Endodermal cell (in vitro differentiated cells): ENCODE measurements at regions not wholly inside any gene's neighbourhood (a gene's known extent, or its start where the extent isn't known, plus 50 kb on each side); places are given as distances from the start of the nearest gene placed in this dataset.

Experiments used
- DNase-seq: peaks from one replicate; pipeline ENCODE4 v3.0.0-alpha.2; 2017
- H3K27ac ChIP-seq: 2 replicates; pipeline ENCODE4 v1.5.1; 2013; ENCODE audit warnings: mild to moderate bottlenecking, low read depth, low read length, moderate library complexity
- H3K27me3 ChIP-seq: 2 replicates; pipeline ENCODE4 v1.6.1; 2013; ENCODE audit warnings: mild to moderate bottlenecking, low read length, moderate library complexity; ENCODE audit not compliant: insufficient read depth, control insufficient read depth, poor library complexity, severe bottlenecking
- H3K36me3 ChIP-seq: 2 replicates; pipeline ENCODE4 v1.7.0; 2013; ENCODE audit warnings: mild to moderate bottlenecking, low read length, moderate library complexity; ENCODE audit not compliant: control insufficient read depth, insufficient read depth
- H3K4me1 ChIP-seq: one replicate; pipeline ENCODE4 v1.7.0; 2013; ENCODE audit warnings: low read length; ENCODE audit not compliant: control insufficient read depth, insufficient read depth
- H3K4me3 ChIP-seq: 2 replicates; pipeline ENCODE4 v1.5.1; 2013; ENCODE audit warnings: mild to moderate bottlenecking, low read length, moderate library complexity
- H3K9ac ChIP-seq: 2 replicates; pipeline ENCODE4 v1.6.1; 2013; ENCODE audit warnings: mild to moderate bottlenecking, low read length, moderate library complexity; ENCODE audit not compliant: poor library complexity, severe bottlenecking; ENCODE audit errors: extremely low read depth
- H3K9me3 ChIP-seq: 2 replicates; pipeline ENCODE4 v1.6.1; 2013; ENCODE audit warnings: mild to moderate bottlenecking, low read length, moderate library complexity; ENCODE audit not compliant: control insufficient read depth
- H3K27ac Mint-ChIP-seq: 2 replicates; pipeline ENCODE4 v1.8.0; 2020; ENCODE audit warnings: mixed read lengths
- H3K27me3 Mint-ChIP-seq: 2 replicates; pipeline ENCODE4 v1.8.0; 2021; ENCODE audit warnings: mild to moderate bottlenecking, mixed read lengths; ENCODE audit not compliant: insufficient read depth
- H3K36me3 Mint-ChIP-seq: 2 replicates; pipeline ENCODE4 v1.8.0; 2020; ENCODE audit warnings: low read depth, mixed read lengths
- H3K4me1 Mint-ChIP-seq: 2 replicates; pipeline ENCODE4 v1.8.0; 2020; ENCODE audit warnings: mixed read lengths
- H3K4me3 Mint-ChIP-seq: 2 replicates; pipeline ENCODE4 v1.8.0; 2020; ENCODE audit warnings: mild to moderate bottlenecking, moderate library complexity, mixed read lengths
- H3K9me3 Mint-ChIP-seq: 2 replicates; pipeline ENCODE4 v1.8.0; 2020; ENCODE audit warnings: mild to moderate bottlenecking, mixed read lengths
- WGBS, 2 experiments: methylation state at CpG; one replicate each; pipeline versions ENCODE4 v1.1.5 to v1.1.7; 2013; ENCODE audit warnings: missing lambda C conversion rate in 2 of 2, mixed read lengths in 1 of 2; ENCODE audit not compliant: insufficient coverage in 1 of 2, insufficient read length in 1 of 2; 5-methylcytosine and 5-hydroxymethylcytosine counted together
- TF ChIP-seq, protein P1 (sequence below): fragments of 200-600 bp; sonication (generic); conservative IDR thresholded peaks from 2 replicates; pipeline ENCODE4 v1.5.0; 2021; ENCODE audit warnings: antibody characterized with exemption, mild to moderate bottlenecking

DNA sequence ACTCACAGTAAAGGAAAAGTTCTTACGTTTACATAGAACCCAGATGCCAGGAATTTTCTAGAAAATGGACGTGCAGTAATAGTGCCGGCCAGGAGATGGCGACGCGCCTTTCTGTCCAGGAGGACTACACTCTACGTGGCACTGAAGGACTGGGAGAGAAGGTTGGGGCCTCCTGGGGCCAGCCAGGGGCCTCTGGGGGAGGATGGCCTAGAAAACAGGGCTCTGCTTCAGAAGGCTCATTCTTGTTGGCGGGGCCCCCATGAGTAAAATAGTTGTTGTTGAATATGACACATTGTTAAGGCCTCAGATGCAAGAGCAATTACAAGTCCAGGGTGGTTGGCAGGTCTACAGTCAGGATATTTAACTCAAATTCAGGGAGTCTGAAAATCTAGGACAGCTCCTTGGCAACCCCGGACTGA, 120.1 kb upstream of the MAX start:
- DNase-seq, result peak; percentile 86
- Histone ChIP-seq H3K36me3 (no peaks in the 10 kb centered on the region), H3K27me3 (no peaks in the 10 kb centered on the region), H3K27ac (no peak overlapping the region), H3K9me3 (no peaks in the 10 kb centered on the region), H3K4me1 (peaks cover 15% of the 10 kb centered on the region), H3K4me3 (no peak overlapping the region), H3K9ac (no peak overlapping the region)
- no peak overlapping the region for H3K4me3 Mint-ChIP-seq
- TF ChIP-seq, protein P1, sequence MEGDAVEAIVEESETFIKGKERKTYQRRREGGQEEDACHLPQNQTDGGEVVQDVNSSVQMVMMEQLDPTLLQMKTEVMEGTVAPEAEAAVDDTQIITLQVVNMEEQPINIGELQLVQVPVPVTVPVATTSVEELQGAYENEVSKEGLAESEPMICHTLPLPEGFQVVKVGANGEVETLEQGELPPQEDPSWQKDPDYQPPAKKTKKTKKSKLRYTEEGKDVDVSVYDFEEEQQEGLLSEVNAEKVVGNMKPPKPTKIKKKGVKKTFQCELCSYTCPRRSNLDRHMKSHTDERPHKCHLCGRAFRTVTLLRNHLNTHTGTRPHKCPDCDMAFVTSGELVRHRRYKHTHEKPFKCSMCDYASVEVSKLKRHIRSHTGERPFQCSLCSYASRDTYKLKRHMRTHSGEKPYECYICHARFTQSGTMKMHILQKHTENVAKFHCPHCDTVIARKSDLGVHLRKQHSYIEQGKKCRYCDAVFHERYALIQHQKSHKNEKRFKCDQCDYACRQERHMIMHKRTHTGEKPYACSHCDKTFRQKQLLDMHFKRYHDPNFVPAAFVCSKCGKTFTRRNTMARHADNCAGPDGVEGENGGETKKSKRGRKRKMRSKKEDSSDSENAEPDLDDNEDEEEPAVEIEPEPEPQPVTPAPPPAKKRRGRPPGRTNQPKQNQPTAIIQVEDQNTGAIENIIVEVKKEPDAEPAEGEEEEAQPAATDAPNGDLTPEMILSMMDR, result peak; percentile 91
- 38 to 41% methylated on average over 8 to 9 of the region's 9 CpGs for WGBS, 2 experiments
- H3K27ac Mint-ChIP-seq, result no peak overlapping the region
- H3K27me3 Mint-ChIP-seq, result peaks cover 7% of the 10 kb centered on the region
- no peaks in the 10 kb centered on the region for H3K36me3 Mint-ChIP-seq
- peaks cover 38% of the 10 kb centered on the region for H3K4me1 Mint-ChIP-seq
- no peaks in the 10 kb centered on the region for H3K9me3 Mint-ChIP-seq

DNA sequence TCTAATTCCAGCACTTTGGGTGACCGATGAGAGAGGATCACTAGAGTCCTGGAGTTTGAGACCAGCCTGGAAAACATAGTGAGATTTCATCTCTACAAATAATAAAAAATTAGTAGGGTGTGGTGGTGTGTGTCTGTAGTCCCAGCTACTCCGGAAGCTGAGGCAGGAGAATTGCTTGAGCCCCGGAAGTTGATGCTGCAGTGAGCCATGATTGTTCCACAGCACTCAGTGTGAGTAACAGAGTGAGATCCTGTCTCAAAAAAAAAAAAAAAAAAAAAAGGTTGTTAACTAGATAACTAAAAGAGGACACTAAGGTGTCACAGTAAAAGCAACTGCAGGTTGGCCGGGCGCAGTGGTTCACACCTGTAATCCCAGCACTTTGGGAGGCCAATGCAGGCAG, 121.3 kb upstream of the MAX start:
- H3K27me3 ChIP-seq, result no peaks in the 10 kb centered on the region
- no peak overlapping the region for H3K9ac ChIP-seq
- H3K4me3 Mint-ChIP-seq, result no peak overlapping the region
- H3K36me3 ChIP-seq, result no peaks in the 10 kb centered on the region
- TF ChIP-seq, protein P1, result no peak
- H3K27me3 Mint-ChIP-seq, result peaks cover 7% of the 10 kb centered on the region
- H3K4me3 ChIP-seq, result no peak overlapping the region
- no peaks in the 10 kb centered on the region for H3K9me3 Mint-ChIP-seq
- H3K36me3 Mint-ChIP-seq, result no peaks in the 10 kb centered on the region
- no peak overlapping the region for H3K27ac ChIP-seq
- peaks cover 43% of the 10 kb centered on the region for H3K4me1 Mint-ChIP-seq
- WGBS, 2 experiments, result 84 to 86% methylated on average over 2 to 4 of the region's 5 CpGs
- H3K27ac Mint-ChIP-seq, result no peak overlapping the region
- DNase-seq, result no peak
- no peaks in the 10 kb centered on the region for H3K9me3 ChIP-seq
- peaks cover 15% of the 10 kb centered on the region for H3K4me1 ChIP-seq

DNA sequence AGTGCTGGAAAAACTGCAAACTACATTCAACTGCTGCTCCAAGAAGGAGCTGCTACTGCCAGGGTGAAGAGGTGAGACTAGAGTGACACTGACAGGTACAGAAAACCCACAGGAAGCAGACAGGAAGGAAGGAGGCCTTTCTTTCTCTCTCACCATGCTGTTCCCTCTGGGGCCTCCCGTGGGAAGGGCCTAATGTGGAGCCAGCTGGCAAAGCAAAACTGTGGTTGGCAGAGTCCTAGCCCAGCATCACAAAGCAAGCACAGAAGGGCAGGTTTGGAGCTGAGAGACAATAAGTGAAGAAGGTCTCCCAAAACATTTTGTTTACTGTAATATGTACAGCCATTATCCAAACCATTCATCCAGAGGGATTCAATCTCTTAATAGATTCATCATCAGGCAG, 122.5 kb upstream of the MAX start:
- Histone ChIP-seq H3K4me1 (peaks cover 15% of the 10 kb centered on the region), H3K9me3 (no peaks in the 10 kb centered on the region), H3K36me3 (no peaks in the 10 kb centered on the region), H3K4me3 (no peak overlapping the region), H3K9ac (no peak overlapping the region), H3K27ac (no peak overlapping the region), H3K27me3 (no peaks in the 10 kb centered on the region)
- TF ChIP-seq, protein P1, result no peak
- no peaks in the 10 kb centered on the region for H3K36me3 Mint-ChIP-seq
- peaks cover 54% of the 10 kb centered on the region for H3K4me1 Mint-ChIP-seq
- no peak overlapping the region for H3K27ac Mint-ChIP-seq
- DNase-seq, result no peak
- peaks cover 7% of the 10 kb centered on the region for H3K27me3 Mint-ChIP-seq
- H3K9me3 Mint-ChIP-seq, result no peaks in the 10 kb centered on the region
- H3K4me3 Mint-ChIP-seq, result no peak overlapping the region
- WGBS, 2 experiments, result 63 to 84% methylated on average over 1 of the region's 1 CpG
